OCI-LY3 (cell line): ENCODE measurements at regions not wholly inside any gene's neighbourhood (a gene's known extent, or its start where the extent isn't known, plus 50 kb on each side); places are given as distances from the start of the nearest gene placed in this dataset.

Source experiments
- H2AFZ ChIP-seq: fragments of 200-600, 300-600 bp; shearing (Covaris generic); 2 replicates; pipeline ENCODE4 v1.6.0; 2014; ENCODE audit warnings: antibody characterized with exemption, low read depth, low read length
- H3K27ac ChIP-seq: fragments of 200-600, 300-600 bp; sonication (generic); 2 replicates; pipeline ENCODE4 v1.5.1; 2014; ENCODE audit warnings: mild to moderate bottlenecking, low read length, moderate library complexity, mixed read lengths
- H3K27me3 ChIP-seq: fragments of 200-600, 300-600 bp; sonication (generic); 2 replicates; pipeline ENCODE4 v1.6.1; 2014; ENCODE audit warnings: low read depth, low read length, mixed read lengths
- H3K36me3 ChIP-seq: fragments of 200-600, 300-600 bp; sonication (generic); replicated peaks from 2 replicates; pipeline ENCODE3; 2014; ENCODE audit warnings: low read depth, low read length, mixed read lengths
- H3K4me1 ChIP-seq: fragments of 300-600, 200-600 bp; sonication (generic); 2 replicates; pipeline ENCODE4 v1.6.1; 2014; ENCODE audit warnings: low read length, mixed read lengths
- H3K4me2 ChIP-seq: fragments of 200-600, 300-600 bp; sonication (generic); 2 replicates; pipeline ENCODE4 v1.6.1; 2014; ENCODE audit warnings: low read length, mixed read lengths
- H3K4me3 ChIP-seq: fragments of 300-600, 200-600 bp; sonication (generic); 2 replicates; pipeline ENCODE4 v1.5.1; 2014; ENCODE audit warnings: antibody characterized with exemption, mild to moderate bottlenecking, low read length, moderate library complexity
- H3K79me2 ChIP-seq: fragments of 300-600, 200-600 bp; shearing (Covaris generic); 2 replicates; pipeline ENCODE4 v1.6.1; 2014; ENCODE audit warnings: mild to moderate bottlenecking, low read length, mixed read lengths
- H3K9ac ChIP-seq: fragments of 300-600, 200-600 bp; shearing (Covaris generic); 2 replicates; pipeline ENCODE4 v1.6.0; 2014; ENCODE audit warnings: mild to moderate bottlenecking, low read length, moderate library complexity
- H3K9me3 ChIP-seq: fragments of 200-600, 300-600 bp; shearing (Covaris generic); 2 replicates; pipeline ENCODE4 v1.6.1; 2014; ENCODE audit warnings: low read length, mixed read lengths; ENCODE audit not compliant: insufficient read depth
- H4K20me1 ChIP-seq: fragments of 200-600, 300-600 bp; sonication (generic); 2 replicates; pipeline ENCODE4 v1.6.1; 2016; ENCODE audit warnings: low read length, mixed read lengths; ENCODE audit not compliant: insufficient read depth
- CTCF ChIP-seq: fragments of 200-600, 300-600 bp; sonication (generic); IDR thresholded peaks from 2 replicates; pipeline ENCODE4 v1.5.1; 2014; ENCODE audit warnings: antibody characterized with exemption, low read length, low read depth
- EZH2phosphoT487 ChIP-seq: fragments of 200-600 bp; shearing (Covaris generic); IDR thresholded peaks from 2 replicates; pipeline ENCODE4 v1.6.1; 2018; ENCODE audit warnings: antibody characterized with exemption, mixed run types, low read depth

- H3K27ac ChIP-seq, result no peak overlapping the region
- no peaks in the 10 kb centered on the region for H3K27me3 ChIP-seq
- H3K36me3 ChIP-seq, result no peaks in the 10 kb centered on the region
- no peak overlapping the region for H2AFZ ChIP-seq
- no peak overlapping the region for H3K4me3 ChIP-seq
- H3K4me1 ChIP-seq, result peaks cover 14% of the 10 kb centered on the region
- no peak overlapping the region for H3K9ac ChIP-seq
- H4K20me1 ChIP-seq, result no peaks in the 10 kb centered on the region
- no peaks in the 10 kb centered on the region for H3K79me2 ChIP-seq
- TF ChIP-seq CTCF, result no peak
- no peak for TF ChIP-seq EZH2phosphoT487
- H3K4me2 ChIP-seq, result no peak overlapping the region
- no peaks in the 10 kb centered on the region for H3K9me3 ChIP-seq
These were observed 74.4 kb downstream of the ALG10B start for GRCh38 chr12:38391007-38391406.

GRCh38 chr12:38392554-38393144 lies 76.1 kb downstream of the ALG10B start:
- TF ChIP-seq EZH2phosphoT487 (no peak), CTCF (no peak)
- Histone ChIP-seq H3K9ac (no peak overlapping the region), H3K4me1 (peaks cover 5% of the 10 kb centered on the region; the same call in 1 of the 2 replicates), H3K27me3 (no peaks in the 10 kb centered on the region), H4K20me1 (no peaks in the 10 kb centered on the region), H3K36me3 (no peaks in the 10 kb centered on the region), H3K79me2 (no peaks in the 10 kb centered on the region), H3K9me3 (0 out of 2 replicates have a peak, but pooled peaks cover under 1% of the 10 kb centered on the region), H2AFZ (no peak overlapping the region), H3K27ac (no peak overlapping the region), H3K4me3 (no peak overlapping the region), H3K4me2 (no peak overlapping the region)

GRCh38 chr12:38399711-38400206 lies 83.2 kb downstream of the ALG10B start:
- Histone ChIP-seq H3K4me2 (no peak overlapping the region), H4K20me1 (no peaks in the 10 kb centered on the region), H3K27me3 (no peaks in the 10 kb centered on the region), H3K4me1 (no peaks in the 10 kb centered on the region), H3K9ac (no peak overlapping the region), H3K4me3 (no peak overlapping the region), H3K79me2 (no peaks in the 10 kb centered on the region), H2AFZ (no peak overlapping the region), H3K36me3 (no peaks in the 10 kb centered on the region), H3K27ac (no peak overlapping the region), H3K9me3 (0 out of 2 replicates have a peak, but pooled peaks cover 5% of the 10 kb centered on the region)
- no peak for TF ChIP-seq EZH2phosphoT487

GRCh38 chr12:38402811-38403210 lies 86.2 kb downstream of the ALG10B start:
- H3K9ac ChIP-seq, result no peak overlapping the region
- no peaks in the 10 kb centered on the region for H4K20me1 ChIP-seq
- H3K4me3 ChIP-seq, result no peak overlapping the region
- no peaks in the 10 kb centered on the region for H3K4me1 ChIP-seq
- no peak overlapping the region for H3K27ac ChIP-seq
- no peaks in the 10 kb centered on the region for H3K36me3 ChIP-seq
- H3K27me3 ChIP-seq, result no peaks in the 10 kb centered on the region
- no peak overlapping the region for H2AFZ ChIP-seq
- TF ChIP-seq EZH2phosphoT487 (no peak), CTCF (no peak)
- H3K4me2 ChIP-seq, result no peak overlapping the region
- no peaks in the 10 kb centered on the region for H3K79me2 ChIP-seq
- H3K9me3 ChIP-seq, result 0 out of 2 replicates have a peak, but pooled peaks cover 3% of the 10 kb centered on the region
